ENCODE measurements at regions not wholly inside any gene's neighbourhood (a gene's known extent, or its start where the extent isn't known, plus 50 kb on each side); places are given as distances from the start of the nearest gene placed in this dataset.
A peak's percentile ranks its signal among the peaks of the same experiment; 100 is the strongest.

DNA sequence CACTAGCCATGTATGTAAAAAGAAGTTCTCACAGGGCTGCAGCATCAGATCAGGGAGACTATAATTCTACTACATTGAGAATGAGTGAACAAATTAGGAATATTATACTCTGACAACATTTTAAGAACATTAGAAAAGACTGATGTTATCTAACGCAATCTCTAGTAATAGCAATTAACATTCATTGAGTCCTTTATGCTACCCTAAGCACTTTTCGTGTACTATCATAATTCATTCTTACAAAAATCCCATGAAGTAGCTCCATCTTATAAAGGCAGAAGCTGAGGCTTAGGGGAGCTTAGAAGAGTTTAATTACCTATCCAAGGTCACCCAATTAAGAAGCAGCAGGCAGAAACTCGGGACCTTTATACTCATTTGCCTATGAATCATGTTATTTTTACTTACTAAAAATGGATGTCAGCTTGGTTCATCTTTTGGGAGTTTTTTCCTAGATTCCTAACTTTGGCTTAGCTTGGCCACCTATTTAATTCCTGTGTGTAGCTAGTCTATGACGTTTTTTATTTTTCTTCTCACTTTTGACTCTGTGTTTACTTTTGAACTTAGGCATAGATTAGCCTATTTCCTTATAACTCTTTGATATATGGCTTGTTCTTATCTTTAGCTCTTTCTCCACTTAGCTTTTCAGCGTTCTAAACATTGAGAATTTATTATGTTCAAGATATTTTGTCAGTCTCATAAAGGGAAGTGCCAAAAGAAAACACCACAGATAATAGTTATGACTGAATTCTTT lies 333.5 kb upstream of the DCN start:
- TF ChIP-seq POLR2AphosphoS5 (IDR thresholded peaks at IDR 0.05; ENCODE audit: low read depth) (no peak), GABPA (IDR thresholded peaks at IDR 0.05; ENCODE audit: low read depth) (no peak), SPI1 (IDR thresholded peaks at IDR 0.05; ENCODE audit: borderline replicate concordance, low read depth) (0 out of 2 replicates have a peak, but pooled peaks have one; percentile 22)
- TF ChIP-seq, protein P1, sequence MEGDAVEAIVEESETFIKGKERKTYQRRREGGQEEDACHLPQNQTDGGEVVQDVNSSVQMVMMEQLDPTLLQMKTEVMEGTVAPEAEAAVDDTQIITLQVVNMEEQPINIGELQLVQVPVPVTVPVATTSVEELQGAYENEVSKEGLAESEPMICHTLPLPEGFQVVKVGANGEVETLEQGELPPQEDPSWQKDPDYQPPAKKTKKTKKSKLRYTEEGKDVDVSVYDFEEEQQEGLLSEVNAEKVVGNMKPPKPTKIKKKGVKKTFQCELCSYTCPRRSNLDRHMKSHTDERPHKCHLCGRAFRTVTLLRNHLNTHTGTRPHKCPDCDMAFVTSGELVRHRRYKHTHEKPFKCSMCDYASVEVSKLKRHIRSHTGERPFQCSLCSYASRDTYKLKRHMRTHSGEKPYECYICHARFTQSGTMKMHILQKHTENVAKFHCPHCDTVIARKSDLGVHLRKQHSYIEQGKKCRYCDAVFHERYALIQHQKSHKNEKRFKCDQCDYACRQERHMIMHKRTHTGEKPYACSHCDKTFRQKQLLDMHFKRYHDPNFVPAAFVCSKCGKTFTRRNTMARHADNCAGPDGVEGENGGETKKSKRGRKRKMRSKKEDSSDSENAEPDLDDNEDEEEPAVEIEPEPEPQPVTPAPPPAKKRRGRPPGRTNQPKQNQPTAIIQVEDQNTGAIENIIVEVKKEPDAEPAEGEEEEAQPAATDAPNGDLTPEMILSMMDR (IDR thresholded peaks at IDR 0.05; ENCODE audit: insufficient read depth, low read length), result no peak
- TF ChIP-seq, protein P2, sequence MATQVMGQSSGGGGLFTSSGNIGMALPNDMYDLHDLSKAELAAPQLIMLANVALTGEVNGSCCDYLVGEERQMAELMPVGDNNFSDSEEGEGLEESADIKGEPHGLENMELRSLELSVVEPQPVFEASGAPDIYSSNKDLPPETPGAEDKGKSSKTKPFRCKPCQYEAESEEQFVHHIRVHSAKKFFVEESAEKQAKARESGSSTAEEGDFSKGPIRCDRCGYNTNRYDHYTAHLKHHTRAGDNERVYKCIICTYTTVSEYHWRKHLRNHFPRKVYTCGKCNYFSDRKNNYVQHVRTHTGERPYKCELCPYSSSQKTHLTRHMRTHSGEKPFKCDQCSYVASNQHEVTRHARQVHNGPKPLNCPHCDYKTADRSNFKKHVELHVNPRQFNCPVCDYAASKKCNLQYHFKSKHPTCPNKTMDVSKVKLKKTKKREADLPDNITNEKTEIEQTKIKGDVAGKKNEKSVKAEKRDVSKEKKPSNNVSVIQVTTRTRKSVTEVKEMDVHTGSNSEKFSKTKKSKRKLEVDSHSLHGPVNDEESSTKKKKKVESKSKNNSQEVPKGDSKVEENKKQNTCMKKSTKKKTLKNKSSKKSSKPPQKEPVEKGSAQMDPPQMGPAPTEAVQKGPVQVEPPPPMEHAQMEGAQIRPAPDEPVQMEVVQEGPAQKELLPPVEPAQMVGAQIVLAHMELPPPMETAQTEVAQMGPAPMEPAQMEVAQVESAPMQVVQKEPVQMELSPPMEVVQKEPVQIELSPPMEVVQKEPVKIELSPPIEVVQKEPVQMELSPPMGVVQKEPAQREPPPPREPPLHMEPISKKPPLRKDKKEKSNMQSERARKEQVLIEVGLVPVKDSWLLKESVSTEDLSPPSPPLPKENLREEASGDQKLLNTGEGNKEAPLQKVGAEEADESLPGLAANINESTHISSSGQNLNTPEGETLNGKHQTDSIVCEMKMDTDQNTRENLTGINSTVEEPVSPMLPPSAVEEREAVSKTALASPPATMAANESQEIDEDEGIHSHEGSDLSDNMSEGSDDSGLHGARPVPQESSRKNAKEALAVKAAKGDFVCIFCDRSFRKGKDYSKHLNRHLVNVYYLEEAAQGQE (IDR thresholded peaks at IDR 0.05; ENCODE audit: insufficient replicate concordance, low read depth), result no peak
